H9 (cell line): ENCODE measurements at regions not wholly inside any gene's neighbourhood (a gene's known extent, or its start where the extent isn't known, plus 50 kb on each side); places are given as distances from the start of the nearest gene placed in this dataset.

ENCODE experiments used
- DNase-seq: peaks from one replicate; pipeline ENCODE4 v3.0.0-alpha.2; 2017
- H2AFZ ChIP-seq: one replicate; pipeline ENCODE4 v1.6.1; 2013; ENCODE audit warnings: mild to moderate bottlenecking, low read length, control low read depth, moderate library complexity
- H2AK5ac ChIP-seq: 2 replicates; pipeline ENCODE4 v1.6.1; 2013; ENCODE audit warnings: low read length, control low read depth, mixed read lengths; ENCODE audit not compliant: insufficient read length
- H2BK120ac ChIP-seq: one replicate; pipeline ENCODE4 v1.6.1; 2013; ENCODE audit warnings: low read depth, mild to moderate bottlenecking, low read length, control low read depth, inconsistent platforms; ENCODE audit not compliant: poor library complexity, severe bottlenecking
- H2BK12ac ChIP-seq: 2 replicates; pipeline ENCODE4 v1.6.1; 2013; ENCODE audit warnings: low read length, control low read depth, mixed read lengths, low read depth; ENCODE audit not compliant: insufficient read length
- H2BK15ac ChIP-seq: 2 replicates; pipeline ENCODE4 v1.6.1; 2013; ENCODE audit warnings: low read depth, low read length, control low read depth
- H2BK20ac ChIP-seq: one replicate; pipeline ENCODE4 v1.6.1; 2013; ENCODE audit warnings: low read depth, mild to moderate bottlenecking, low read length, control low read depth, inconsistent platforms; ENCODE audit not compliant: poor library complexity, severe bottlenecking
- H2BK5ac ChIP-seq: 2 replicates; pipeline ENCODE4 v1.6.1; 2013; ENCODE audit warnings: low read length, control low read depth, mixed read lengths; ENCODE audit not compliant: insufficient read length
- H3K14ac ChIP-seq: 2 replicates; pipeline ENCODE4 v1.6.1; 2013; ENCODE audit warnings: low read length, control low read depth; ENCODE audit not compliant: insufficient read depth
- H3K18ac ChIP-seq: 2 replicates; pipeline ENCODE4 v1.6.1; 2013; ENCODE audit warnings: low read depth, mild to moderate bottlenecking, mixed read lengths, low read length, control low read depth; ENCODE audit not compliant: insufficient read length
- H3K23ac ChIP-seq: 2 replicates; pipeline ENCODE4 v1.6.1; 2013; ENCODE audit warnings: low read length, control low read depth, mixed read lengths, low read depth; ENCODE audit not compliant: insufficient read length
- H3K23me2 ChIP-seq: 2 replicates; pipeline ENCODE4 v1.6.1; 2013; ENCODE audit warnings: low read depth, mild to moderate bottlenecking, mixed read lengths, low read length, control low read depth; ENCODE audit not compliant: insufficient read length, poor library complexity, severe bottlenecking
- H3K27ac ChIP-seq: 2 replicates; pipeline ENCODE4 v1.5.1; 2013; ENCODE audit warnings: low read length, control low read depth, mixed read lengths, low read depth; ENCODE audit not compliant: insufficient read length
- H3K27me3 ChIP-seq: 2 replicates; pipeline ENCODE4 v1.6.1; 2013; ENCODE audit warnings: low read length, control low read depth, inconsistent platforms; ENCODE audit not compliant: insufficient read depth
- H3K4ac ChIP-seq: 2 replicates; pipeline ENCODE4 v1.6.1; 2013; ENCODE audit warnings: low read depth, mild to moderate bottlenecking, control low read depth, inconsistent platforms, low read length, moderate library complexity
- H3K4me1 ChIP-seq: 2 replicates; pipeline ENCODE4 v1.6.1; 2013; ENCODE audit warnings: low read length, control low read depth, inconsistent platforms; ENCODE audit not compliant: insufficient read depth
- H3K4me2 ChIP-seq: 2 replicates; pipeline ENCODE4 v1.6.1; 2013; ENCODE audit warnings: low read length, control low read depth, mixed read lengths; ENCODE audit not compliant: insufficient read length, insufficient read depth
- H3K56ac ChIP-seq: 2 replicates; pipeline ENCODE4 v1.6.1; 2013; ENCODE audit warnings: low read depth, mild to moderate bottlenecking, mixed read lengths, low read length, control low read depth; ENCODE audit not compliant: insufficient read length
- H3K79me1 ChIP-seq: 2 replicates; pipeline ENCODE4 v1.6.1; 2013; ENCODE audit warnings: low read depth, mild to moderate bottlenecking, moderate library complexity, low read length, control low read depth, inconsistent platforms; ENCODE audit not compliant: insufficient read depth, poor library complexity, severe bottlenecking
- H3K79me2 ChIP-seq: 2 replicates; pipeline ENCODE4 v1.6.1; 2013; ENCODE audit warnings: low read length, control low read depth, inconsistent platforms; ENCODE audit not compliant: insufficient read depth
- H3K9ac ChIP-seq: 2 replicates; pipeline ENCODE4 v1.6.1; 2013; ENCODE audit warnings: low read length, control low read depth, mixed read lengths; ENCODE audit not compliant: insufficient read length; ENCODE audit errors: extremely low read depth
- H3K9me3 ChIP-seq: one replicate; pipeline ENCODE4 v1.6.1; 2013; ENCODE audit warnings: low read depth, low read length, inconsistent platforms; ENCODE audit not compliant: control insufficient read depth
- H3T11ph ChIP-seq: one replicate; pipeline ENCODE4 v1.6.1; 2013; ENCODE audit warnings: mild to moderate bottlenecking, low read length, control low read depth, inconsistent platforms
- H4K20me1 ChIP-seq: one replicate; pipeline ENCODE4 v1.6.1; 2013; ENCODE audit not compliant: control insufficient read depth, insufficient read length, insufficient read depth
- H4K5ac ChIP-seq: 2 replicates; pipeline ENCODE4 v1.6.1; 2013; ENCODE audit warnings: low read depth, mild to moderate bottlenecking, mixed read lengths, low read length, control low read depth; ENCODE audit not compliant: insufficient read length
- H4K8ac ChIP-seq: replicated peaks from 2 replicates; pipeline ENCODE4 v1.6.1; 2013; ENCODE audit warnings: low read length, control low read depth, mixed read lengths, low read depth; ENCODE audit not compliant: insufficient read length
- H4K91ac ChIP-seq: 2 replicates; pipeline ENCODE4 v1.6.1; 2013; ENCODE audit warnings: low read depth, mild to moderate bottlenecking, moderate library complexity, mixed read lengths, low read length, control low read depth; ENCODE audit not compliant: insufficient read length
- H3K27ac Mint-ChIP-seq, 3 experiments: 2 replicates in 2 of 3; 3 replicates in 1 of 3; pipeline ENCODE4 v1.8.0; 2020 to 2021; ENCODE audit warnings: mixed read lengths in 3 of 3, mild to moderate bottlenecking in 1 of 3, moderate library complexity in 1 of 3
- H3K27me3 Mint-ChIP-seq: 2 replicates; pipeline ENCODE4 v1.8.0; 2021; ENCODE audit warnings: low read depth, mild to moderate bottlenecking, moderate library complexity, mixed read lengths
- H3K36me3 Mint-ChIP-seq, 3 experiments: 2 replicates in 2 of 3; 3 replicates in 1 of 3; pipeline ENCODE4 v1.8.0; 2020 to 2021; ENCODE audit warnings: low read depth in 3 of 3, mixed read lengths in 3 of 3; ENCODE audit not compliant: insufficient read depth in 1 of 3
- H3K4me1 Mint-ChIP-seq, 2 experiments: 2 replicates each; pipeline ENCODE4 v1.8.0; 2020; ENCODE audit warnings: mixed read lengths in 2 of 2
- H3K4me3 Mint-ChIP-seq, 2 experiments: 2 replicates in 1 of 2; 3 replicates in 1 of 2; pipeline ENCODE4 v1.8.0; 2020 to 2021; ENCODE audit warnings: mild to moderate bottlenecking in 2 of 2, mixed read lengths in 2 of 2, moderate library complexity in 1 of 2
- H3K9me3 Mint-ChIP-seq, 2 experiments: 2 replicates in 1 of 2; 3 replicates in 1 of 2; pipeline ENCODE4 v1.8.0; 2020; ENCODE audit warnings: mild to moderate bottlenecking in 2 of 2, mixed read lengths in 2 of 2, moderate library complexity in 1 of 2
- CTCF ChIP-seq: fragments of 200-600 bp; sonication (generic); conservative IDR thresholded peaks from 3 replicates; pipeline ENCODE4 v1.8.0; 2021; ENCODE audit warnings: antibody characterized with exemption, mild to moderate bottlenecking
- WGBS: extraction: QIAGEN DNeasy Blood & Tissue Kit; methylation state at CpG from one replicate; pipeline ENCODE4 v1.1.7; 2013; ENCODE audit warnings: missing lambda C conversion rate, low lambda C conversion rate, mixed read lengths; ENCODE audit not compliant: insufficient read length; ENCODE audit errors: extremely low coverage; 5-methylcytosine and 5-hydroxymethylcytosine counted together

- no peak overlapping the region for H2BK12ac ChIP-seq
- H3K27ac ChIP-seq = no peak overlapping the region
- no peak overlapping the region for H4K91ac ChIP-seq
- no peaks in the 10 kb centered on the region for H3K23me2 ChIP-seq
- H3K9me3 ChIP-seq = no peaks in the 10 kb centered on the region
- H3K9ac ChIP-seq = no peak overlapping the region
- H3T11ph ChIP-seq = no peak overlapping the region
- Mint-ChIP-seq H3K9me3 (no peaks in the 10 kb centered on the region; a peak in 1 of 5 replicates), H3K36me3 (no peaks in the 10 kb centered on the region), H3K4me3 (no peak overlapping the region), H3K27ac (peak overlapping the region; percentile 33 to 84 (median 56); a peak in 4 of 7 replicates), H3K4me1 (peaks cover 19 to 22% of the 10 kb centered on the region in 2 experiments), H3K27me3 (no peaks in the 10 kb centered on the region)
- peak overlapping the region; percentile 22 for H3K18ac ChIP-seq
- H3K79me1 ChIP-seq = no peaks in the 10 kb centered on the region
- no peaks in the 10 kb centered on the region for H3K27me3 ChIP-seq
- TF ChIP-seq CTCF = no peak
- H2AK5ac ChIP-seq = no peak overlapping the region
- H3K4me1 ChIP-seq = peaks cover 2% of the 10 kb centered on the region; the same call in 1 of the 2 replicates
- H2BK15ac ChIP-seq = no peak overlapping the region
- H2BK20ac ChIP-seq = no peak overlapping the region
- H2BK120ac ChIP-seq = no peak overlapping the region
- H3K79me2 ChIP-seq = no peaks in the 10 kb centered on the region
- H3K14ac ChIP-seq = no peak overlapping the region
- H3K4ac ChIP-seq = no peak overlapping the region
- H3K56ac ChIP-seq = no peak overlapping the region
- DNase-seq = no peak
- no peak overlapping the region for H2AFZ ChIP-seq
- H3K4me2 ChIP-seq = no peak overlapping the region
- H4K5ac ChIP-seq = no peak overlapping the region
- H2BK5ac ChIP-seq = no peak overlapping the region
- no peak overlapping the region for H3K23ac ChIP-seq
- WGBS = no CpG with 5 or more reads among the region's 5 CpGs
- no peak overlapping the region for H4K8ac ChIP-seq
- H4K20me1 ChIP-seq = no peaks in the 10 kb centered on the region
Measured at GRCh38 chrX:115373308-115373707, 83.8 kb downstream of the LUZP4 start.
